Psoas muscle (tissue), 7 donors: ENCODE measurements at regions not wholly inside any gene's neighbourhood (a gene's known extent, or its start where the extent isn't known, plus 50 kb on each side); places are given as distances from the start of the nearest gene placed in this dataset.

Source experiments
- ATAC-seq, 4 donors: fragments of 200-7000 bp; cut with Tn5 transposase; one replicate each; pipeline ENCODE4 v1.9.1; 2020; ENCODE audit warnings: moderate library complexity in 3 of 4, mild to moderate bottlenecking in 2 of 4
- DNase-seq, 2 donors: peaks; one replicate each; pipeline ENCODE4 v3.0.0-alpha.2; 2020
- H3K27ac ChIP-seq: fragments of 200-600 bp; one replicate; pipeline ENCODE4 v1.8.0; 2022
- H3K27me3 ChIP-seq, 3 donors: fragments of 200-600 bp in 1 of 3; one replicate each; pipeline versions ENCODE4 v1.6.1 to v1.8.0; 2013 to 2022; ENCODE audit warnings: low read length in 2 of 3, mild to moderate bottlenecking in 2 of 3, moderate library complexity in 1 of 3; ENCODE audit not compliant: insufficient read depth in 3 of 3
- H3K36me3 ChIP-seq, 2 donors: fragments of 200-600 bp in 1 of 2; one replicate each; pipeline versions ENCODE4 v1.6.1 to v1.8.0; 2013 to 2022; ENCODE audit warnings: low read depth in 1 of 2, mild to moderate bottlenecking in 1 of 2, moderate library complexity in 1 of 2; ENCODE audit not compliant: insufficient read depth in 1 of 2
- H3K4me1 ChIP-seq: fragments of 200-600 bp; one replicate; pipeline ENCODE4 v1.8.0; 2022
- H3K4me3 ChIP-seq: fragments of 200-600 bp; one replicate; pipeline ENCODE4 v1.8.0; 2022; ENCODE audit warnings: mild to moderate bottlenecking
- H3K9me3 ChIP-seq: fragments of 200-600 bp; one replicate; pipeline ENCODE4 v1.8.0; 2022
- WGBS, 3 donors: extraction: QIAGEN DNeasy Blood & Tissue Kit; methylation state at CpG; one replicate each; pipeline versions ENCODE4 v1.1.6 to v1.1.7; 2013; 5-methylcytosine and 5-hydroxymethylcytosine counted together
- intact Hi-C, 2 donors: fragments of 100-400 bp; cut with DNase I; formaldehyde crosslinking; loops; one replicate each; pipeline versions ENCODE4 v1.11.0 to v1.14.2; 2022
- TF ChIP-seq, protein P1 (sequence below): fragments of 200-600 bp; IDR thresholded peaks from one replicate; pipeline ENCODE4 v1.8.0; 2022; ENCODE audit warnings: antibody characterized with exemption
- donor health status: healthy with polysubstance abuse.
- donor health status: DM: no; HTN: no; CAD: no; lungs with moderate emphysema.
- donor health status: Bipolar disorder and iron deficiency.
- donor health status: healthy.
- donor health status: DM: yes; HTN: yes; CAD: no.
- donor health status: DM: no; HTN: no; CAD: no.
- donor health status: DM: yes; HTN: yes; CAD: no.

DNA sequence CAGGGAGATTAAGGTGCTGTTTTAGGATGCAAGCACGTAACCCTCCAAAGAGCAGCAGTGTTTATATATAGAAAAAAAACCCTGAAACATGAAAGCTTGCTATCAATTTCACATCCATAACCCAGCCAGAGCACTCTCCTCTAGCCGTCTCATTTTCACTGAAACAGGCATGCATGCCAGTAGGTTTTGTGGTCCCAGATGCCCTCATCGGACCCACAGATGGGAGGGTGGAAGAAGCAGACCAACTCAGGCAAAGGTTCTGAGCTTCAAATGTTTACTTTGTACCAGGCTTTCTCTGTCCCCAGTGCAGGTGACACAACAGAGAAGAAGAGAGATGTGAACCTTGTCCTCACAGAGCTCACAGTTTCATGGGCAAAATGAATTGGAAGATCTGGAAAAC is 127.4 kb upstream of the ATP10B start:
- H3K4me3 ChIP-seq: no peak overlapping the region
- no peak overlapping the region for H3K27ac ChIP-seq
- H3K9me3 ChIP-seq: no peaks in the 10 kb centered on the region
- DNase-seq (no peak), ATAC-seq (peak in 1 of 4 donors; percentile 50)
- no peaks in the 10 kb centered on the region for H3K4me1 ChIP-seq
- 16 to 30% (median 26%) methylated on average over 3 of the region's 3 CpGs for WGBS, 3 donors
- intact Hi-C loops: no loop called here
- TF ChIP-seq, protein P1, sequence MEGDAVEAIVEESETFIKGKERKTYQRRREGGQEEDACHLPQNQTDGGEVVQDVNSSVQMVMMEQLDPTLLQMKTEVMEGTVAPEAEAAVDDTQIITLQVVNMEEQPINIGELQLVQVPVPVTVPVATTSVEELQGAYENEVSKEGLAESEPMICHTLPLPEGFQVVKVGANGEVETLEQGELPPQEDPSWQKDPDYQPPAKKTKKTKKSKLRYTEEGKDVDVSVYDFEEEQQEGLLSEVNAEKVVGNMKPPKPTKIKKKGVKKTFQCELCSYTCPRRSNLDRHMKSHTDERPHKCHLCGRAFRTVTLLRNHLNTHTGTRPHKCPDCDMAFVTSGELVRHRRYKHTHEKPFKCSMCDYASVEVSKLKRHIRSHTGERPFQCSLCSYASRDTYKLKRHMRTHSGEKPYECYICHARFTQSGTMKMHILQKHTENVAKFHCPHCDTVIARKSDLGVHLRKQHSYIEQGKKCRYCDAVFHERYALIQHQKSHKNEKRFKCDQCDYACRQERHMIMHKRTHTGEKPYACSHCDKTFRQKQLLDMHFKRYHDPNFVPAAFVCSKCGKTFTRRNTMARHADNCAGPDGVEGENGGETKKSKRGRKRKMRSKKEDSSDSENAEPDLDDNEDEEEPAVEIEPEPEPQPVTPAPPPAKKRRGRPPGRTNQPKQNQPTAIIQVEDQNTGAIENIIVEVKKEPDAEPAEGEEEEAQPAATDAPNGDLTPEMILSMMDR: no peak
- H3K36me3 ChIP-seq: no peaks in the 10 kb centered on the region
- H3K27me3 ChIP-seq: no peaks in the 10 kb centered on the region

DNA sequence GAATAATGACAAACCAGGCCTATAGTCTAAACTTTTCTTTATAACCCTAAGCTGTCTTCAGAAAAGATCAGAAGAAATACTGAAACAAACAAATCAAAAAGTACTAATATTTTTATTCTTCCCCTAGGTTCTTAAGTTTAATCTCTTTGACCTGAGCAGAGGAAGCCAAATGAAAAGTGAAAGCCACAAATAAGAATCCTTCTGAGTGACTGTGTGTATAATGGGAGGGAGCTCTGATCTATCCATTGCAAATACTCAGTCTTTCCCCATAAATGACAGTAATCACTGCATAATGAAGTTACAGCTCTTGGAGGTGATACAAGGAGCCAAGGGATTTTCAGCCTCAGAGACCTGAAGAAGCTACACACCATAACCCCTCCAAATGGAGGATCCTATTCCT is 126.9 kb upstream of the ATP10B start:
- Histone ChIP-seq H3K4me3 (no peak overlapping the region), H3K4me1 (no peaks in the 10 kb centered on the region), H3K27me3 (no peaks in the 10 kb centered on the region), H3K36me3 (no peaks in the 10 kb centered on the region), H3K27ac (no peak overlapping the region), H3K9me3 (no peaks in the 10 kb centered on the region)
- TF ChIP-seq, protein P1: no peak
- intact Hi-C loops: no loop called here
- DNase-seq (no peak), ATAC-seq (peak in 2 of 4 donors; percentile 30 to 58)

DNA sequence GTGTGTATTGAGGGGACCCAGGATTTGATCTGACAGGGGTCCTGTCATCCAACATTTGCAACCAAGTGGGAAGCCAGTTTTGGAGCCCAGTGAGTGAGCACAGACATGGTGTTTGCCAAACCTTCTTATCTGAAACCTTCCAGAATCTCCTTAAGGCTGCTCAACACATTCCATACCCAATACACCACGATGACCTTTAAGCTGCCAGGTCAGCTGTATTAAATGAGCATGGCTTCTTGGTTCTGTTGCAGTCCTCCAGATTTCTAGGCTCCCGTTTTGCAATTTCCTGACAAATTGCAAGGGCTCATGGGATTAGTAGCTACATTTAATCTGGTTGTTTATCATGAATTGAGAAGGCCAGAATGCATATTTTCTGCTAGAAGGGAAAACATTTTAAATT is 124.2 kb upstream of the ATP10B start:
- WGBS, 3 donors: 31 to 42% (median 35%) methylated on average over 2 of the region's 2 CpGs
- no peaks in the 10 kb centered on the region for H3K9me3 ChIP-seq
- H3K27me3 ChIP-seq: no peaks in the 10 kb centered on the region
- intact Hi-C loops: no loop called here
- no peak for ATAC-seq
- DNase-seq: no peak
- H3K27ac ChIP-seq: no peak overlapping the region
- H3K36me3 ChIP-seq: no peaks in the 10 kb centered on the region
- TF ChIP-seq, protein P1: no peak
- H3K4me3 ChIP-seq: no peak overlapping the region
- H3K4me1 ChIP-seq: no peaks in the 10 kb centered on the region

DNA sequence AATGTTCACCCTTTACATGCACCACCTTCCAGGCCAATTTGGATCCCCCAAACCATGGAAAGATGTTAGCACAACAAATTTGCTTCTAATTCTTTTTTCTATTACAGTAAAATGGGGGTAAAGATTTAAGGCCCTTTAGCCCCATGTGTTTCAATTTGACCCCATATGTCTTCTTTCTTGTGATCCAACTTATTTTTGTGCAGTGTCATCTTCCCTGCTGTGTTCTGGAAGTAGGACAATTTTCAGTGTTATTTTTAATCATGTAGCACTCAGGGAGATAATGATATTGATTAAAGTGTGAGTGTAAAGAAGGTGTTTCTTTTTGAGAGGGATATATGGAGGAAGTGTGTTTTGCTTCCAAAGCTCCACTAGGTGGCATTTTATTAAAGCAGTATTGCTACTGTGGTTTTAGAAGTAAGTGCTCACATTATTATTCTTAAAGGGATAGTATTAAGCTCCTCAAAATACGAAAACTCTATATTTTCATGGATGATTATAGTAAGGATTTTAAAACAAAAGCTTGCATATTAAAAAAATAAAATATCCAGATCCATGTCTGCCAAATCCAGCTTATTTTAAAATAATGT is 118.7 kb upstream of the ATP10B start:
- Histone ChIP-seq H3K4me1 (no peaks in the 10 kb centered on the region), H3K27ac (no peak overlapping the region), H3K36me3 (no peaks in the 10 kb centered on the region), H3K9me3 (no peaks in the 10 kb centered on the region), H3K4me3 (no peak overlapping the region), H3K27me3 (no peaks in the 10 kb centered on the region)
- TF ChIP-seq, protein P1: peak; percentile 13
- 56 to 70% (median 65%) methylated on average over 1 of the region's 1 CpG for WGBS, 3 donors
- ATAC-seq: no peak
- no peak for DNase-seq
- intact Hi-C loops: no loop called here

DNA sequence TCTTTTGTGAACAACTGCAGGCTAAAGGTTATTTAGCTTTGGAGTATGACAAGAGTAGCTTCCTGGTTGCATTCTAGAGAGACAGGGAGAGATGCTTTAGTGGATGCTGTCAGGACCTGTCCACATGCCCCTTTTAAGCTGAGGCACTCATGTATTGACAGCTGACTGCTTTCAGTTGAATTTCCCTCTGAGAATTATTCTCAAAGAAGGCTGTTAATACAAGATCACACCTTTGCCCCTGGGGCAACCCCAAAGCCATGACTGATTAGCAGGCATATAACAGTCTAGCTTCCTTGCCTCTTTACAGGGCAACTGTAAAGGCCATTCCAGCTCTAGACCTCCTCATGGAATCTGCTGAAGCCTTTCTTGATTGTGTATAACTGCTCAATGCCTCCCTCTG is 117.6 kb upstream of the ATP10B start:
- no peak for ATAC-seq
- Histone ChIP-seq H3K4me3 (no peak overlapping the region), H3K27me3 (no peaks in the 10 kb centered on the region), H3K9me3 (no peaks in the 10 kb centered on the region), H3K36me3 (no peaks in the 10 kb centered on the region), H3K27ac (no peak overlapping the region), H3K4me1 (no peaks in the 10 kb centered on the region)
- intact Hi-C loops: no loop called here
- TF ChIP-seq, protein P1: no peak
- no peak for DNase-seq
